Ecto neural progenitor cell (in vitro differentiated cells): ENCODE measurements at regions not wholly inside any gene's neighbourhood (a gene's known extent, or its start where the extent isn't known, plus 50 kb on each side); places are given as distances from the start of the nearest gene placed in this dataset.

ENCODE experiments used
- DNase-seq: peaks from one replicate; pipeline ENCODE4 v3.0.0-alpha.2; 2018; ENCODE audit warnings: low spot score

DNA sequence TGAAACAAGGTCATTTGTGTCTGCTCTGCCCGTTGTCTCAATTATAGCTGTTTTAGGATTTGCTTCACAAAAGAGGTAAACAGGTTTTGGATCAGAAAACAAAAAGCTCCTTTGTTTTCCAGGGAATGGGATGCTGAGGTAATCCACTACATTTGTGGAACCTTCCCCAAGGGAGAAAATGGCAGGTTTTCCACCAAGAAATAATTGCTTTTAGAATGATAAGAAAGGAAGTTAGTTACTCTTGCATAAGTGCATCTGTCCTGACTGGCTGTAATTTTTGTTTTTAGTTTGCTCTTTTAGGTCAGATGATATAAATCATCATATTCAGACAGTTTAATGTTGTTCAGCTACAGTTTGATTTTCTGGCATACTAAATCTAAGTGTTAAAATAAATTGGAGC, 198.5 kb upstream of the COL8A1 start:
- DNase-seq: no peak

DNA sequence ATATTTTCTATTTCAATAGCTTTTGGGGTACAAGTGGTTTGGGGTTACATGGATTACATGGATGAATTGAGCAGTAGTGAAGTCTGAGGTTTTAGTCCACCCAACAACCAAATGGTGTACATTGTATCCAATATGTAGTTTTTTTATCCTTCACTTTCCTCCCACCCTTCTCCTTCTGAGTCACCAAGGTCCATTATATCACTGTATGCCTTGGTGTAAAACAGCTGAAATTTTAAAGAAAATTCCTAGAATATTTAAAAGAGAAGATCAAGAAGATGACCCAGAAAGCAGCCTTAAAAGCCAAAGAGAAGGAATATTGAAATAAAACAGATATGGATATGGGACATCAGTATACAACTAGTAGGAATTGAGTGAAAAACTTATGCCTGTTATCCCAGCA, 204.2 kb upstream of the COL8A1 start:
- DNase-seq: no peak

DNA sequence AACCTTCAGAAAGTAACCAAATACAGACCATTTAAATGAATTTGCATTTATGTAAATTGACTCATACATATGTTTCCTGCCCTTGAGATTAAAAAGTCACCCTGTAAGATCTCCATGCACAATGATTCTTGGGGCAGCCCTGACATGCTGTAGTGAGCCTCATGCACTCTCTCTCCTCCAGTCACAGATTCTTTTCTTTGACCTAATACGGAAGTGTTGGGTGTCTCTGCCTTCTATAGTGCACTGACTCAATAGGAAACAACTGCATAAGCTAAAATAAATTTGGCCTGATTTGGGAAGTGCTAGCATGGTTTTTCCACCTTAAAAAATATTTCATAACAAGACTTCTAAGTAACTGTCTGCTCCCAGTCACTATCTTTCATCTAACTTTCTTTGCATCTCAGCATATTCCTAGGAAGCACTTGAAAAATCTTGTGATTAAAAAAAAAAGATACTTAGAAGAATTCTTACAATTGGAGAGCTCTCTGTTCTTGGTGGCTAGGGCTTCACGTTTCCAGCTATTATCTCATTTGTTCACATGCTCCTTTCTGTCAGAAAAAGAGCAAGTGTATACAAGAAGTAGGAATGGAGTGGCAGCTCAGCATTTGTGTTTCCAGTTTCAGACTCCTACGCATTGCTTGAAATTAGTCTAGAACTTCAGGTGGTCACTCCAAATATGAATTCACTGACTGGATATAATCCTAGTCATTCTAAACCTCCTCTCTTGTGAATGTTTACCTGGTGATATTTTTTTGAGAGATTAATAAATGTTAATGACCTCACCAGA, 207.9 kb upstream of the COL8A1 start:
- no peak for DNase-seq

DNA sequence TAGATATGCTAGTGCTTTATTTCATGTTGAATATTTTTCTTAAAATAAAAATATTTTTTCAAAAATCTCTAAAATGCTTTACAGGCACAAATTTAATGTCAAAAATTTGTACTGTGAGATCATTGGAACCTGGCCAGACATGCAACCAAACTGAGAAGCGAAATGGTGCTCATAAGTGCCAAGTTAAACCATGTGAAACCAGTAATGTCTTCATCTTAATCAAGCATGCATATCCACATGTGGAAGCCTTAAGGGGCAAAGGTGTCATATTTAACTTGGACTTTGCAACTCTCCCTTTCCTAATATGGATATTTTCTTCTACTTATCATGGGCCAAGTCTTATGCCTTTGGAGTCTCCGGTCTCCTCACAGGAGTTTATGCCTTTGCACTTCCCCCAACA, 208.9 kb upstream of the COL8A1 start:
- DNase-seq: no peak

DNA sequence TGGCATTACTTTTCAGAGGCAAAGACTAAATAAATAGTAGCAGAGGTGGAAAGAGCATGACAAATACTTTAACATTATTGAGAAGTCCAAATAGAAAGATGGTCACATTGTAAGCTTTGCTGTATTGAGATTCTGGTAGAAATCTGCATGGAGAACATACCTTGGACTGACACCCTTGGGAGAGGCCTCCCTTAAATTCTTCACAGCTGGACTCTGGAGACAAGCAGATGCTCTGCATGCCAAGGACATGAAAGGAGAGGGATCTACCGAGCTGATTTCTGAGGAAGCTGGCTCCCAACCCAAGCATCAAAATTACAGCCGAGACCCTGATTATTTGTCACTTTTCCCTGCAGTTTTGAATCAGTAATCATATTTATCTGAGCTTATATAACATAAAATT, 212.5 kb upstream of the COL8A1 start:
- no peak for DNase-seq

DNA sequence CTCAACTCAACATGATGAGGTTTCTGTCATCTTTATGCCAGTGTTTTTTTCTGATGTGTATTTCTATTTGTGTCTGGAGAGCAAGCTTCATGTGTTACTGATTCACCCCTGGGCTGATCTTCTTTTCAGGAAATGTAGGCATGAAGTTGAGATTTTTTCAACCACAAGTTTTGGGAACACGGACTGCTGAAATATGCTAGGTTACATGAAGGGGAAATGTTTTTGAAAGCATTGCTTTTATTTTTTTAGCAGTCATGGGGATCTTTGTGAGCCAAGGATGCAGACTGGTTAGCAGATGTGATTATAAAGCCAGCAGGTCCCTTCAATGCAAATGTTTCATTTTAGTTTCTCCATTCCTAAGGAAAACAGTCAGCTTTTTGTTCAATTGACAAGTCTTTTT, 219.3 kb upstream of the COL8A1 start:
- no peak for DNase-seq

DNA sequence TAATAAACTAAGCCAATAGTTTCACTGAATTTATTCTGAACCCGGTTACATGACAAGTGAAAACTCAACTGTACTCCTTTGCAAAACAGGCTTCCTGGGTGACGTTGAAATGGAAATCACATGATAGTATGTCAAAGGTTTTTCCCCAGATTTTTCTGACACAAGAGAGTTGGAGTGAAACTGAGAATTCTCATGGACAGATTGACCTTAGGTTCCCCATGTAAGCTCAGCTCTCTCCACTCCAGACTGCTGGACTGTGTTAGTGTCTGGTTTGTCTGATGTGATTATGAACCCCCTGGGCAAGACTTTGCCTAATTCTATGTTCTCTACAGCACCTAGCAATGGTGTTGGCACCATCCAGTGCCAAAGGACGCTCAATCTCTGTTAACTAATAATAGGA, 219.7 kb upstream of the COL8A1 start:
- DNase-seq: no peak

DNA sequence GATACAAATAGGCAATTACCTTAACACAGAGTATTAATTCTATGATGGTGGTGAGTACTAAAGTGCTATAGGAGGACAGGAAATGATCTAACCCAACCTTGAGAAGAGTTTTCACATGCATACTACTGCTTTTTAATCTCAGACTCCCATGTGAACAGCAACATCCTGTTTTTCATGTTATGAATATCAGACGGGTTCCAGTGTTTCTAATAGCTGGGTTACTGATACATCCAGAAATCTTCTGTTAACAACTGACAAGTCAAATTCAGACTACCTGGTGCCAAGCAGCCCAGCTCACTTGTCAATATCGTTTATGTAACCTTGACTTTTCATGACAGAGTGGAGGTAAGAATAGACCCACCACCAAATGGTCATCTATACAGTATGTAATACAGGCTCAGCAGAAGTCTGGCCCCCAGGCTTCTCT, 220.2 kb upstream of the COL8A1 start:
- no peak for DNase-seq

DNA sequence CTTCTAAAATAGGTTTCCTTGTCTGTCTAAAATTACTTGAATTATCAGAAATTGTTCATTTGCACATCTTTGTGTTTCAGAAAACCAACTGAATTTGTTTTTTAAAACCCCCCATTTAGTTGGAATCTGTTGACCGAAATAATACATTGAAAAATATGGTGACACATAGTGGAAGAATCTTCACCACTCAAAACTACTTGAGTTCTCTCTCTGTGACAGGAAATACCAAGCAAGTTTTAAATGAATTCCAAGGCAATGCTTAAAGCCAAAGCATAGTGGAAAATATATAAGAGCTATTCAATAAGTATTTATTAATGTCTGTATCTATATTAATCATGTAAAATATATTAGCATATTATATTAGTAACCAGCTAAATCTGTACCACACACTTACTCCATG, 224.9 kb upstream of the COL8A1 start:
- DNase-seq: no peak

DNA sequence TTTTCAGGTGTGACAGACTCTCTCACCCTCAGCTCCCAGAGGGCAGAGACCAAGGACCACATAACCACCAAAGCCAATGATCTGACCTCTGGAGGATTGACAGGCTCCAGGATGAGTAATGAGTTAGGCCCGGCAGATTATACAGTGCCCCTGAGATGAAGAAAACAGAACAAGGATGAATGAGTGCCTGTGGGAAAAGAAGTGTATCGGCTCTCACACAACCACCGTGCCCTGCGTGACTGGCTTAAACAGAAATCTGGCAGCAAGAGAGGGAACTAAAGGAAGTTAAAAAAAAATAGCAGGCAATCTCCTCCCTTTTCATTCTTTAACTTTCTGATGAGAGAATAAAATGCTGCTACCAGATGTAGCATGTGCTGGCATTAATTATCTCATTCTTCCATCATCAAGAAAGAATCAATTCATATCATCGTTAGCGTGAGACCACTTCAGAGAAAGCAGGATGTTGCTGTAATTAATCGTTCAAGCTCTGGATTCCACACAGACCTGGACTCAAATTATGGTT, 227.5 kb upstream of the COL8A1 start:
- DNase-seq: peak; percentile 47

DNA sequence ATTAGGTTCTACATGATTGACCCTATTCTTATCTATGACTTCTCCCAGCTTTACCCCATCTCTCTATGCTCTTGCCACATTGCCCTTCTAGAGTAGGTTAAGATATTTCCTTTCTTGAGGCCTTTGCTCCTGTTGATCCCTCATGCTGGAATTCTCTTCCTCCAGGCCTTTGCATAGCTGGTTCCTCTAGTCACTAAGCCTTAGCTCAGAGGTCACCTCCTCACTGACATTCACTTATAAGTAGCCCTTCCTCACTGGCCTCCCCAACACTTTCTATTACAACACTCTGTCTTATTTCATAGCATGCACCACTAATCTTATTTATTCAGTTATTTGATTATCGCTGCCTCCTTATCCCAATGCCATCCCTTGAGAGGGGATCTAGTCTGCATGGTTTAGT, 228.4 kb upstream of the COL8A1 start:
- no peak for DNase-seq

DNA sequence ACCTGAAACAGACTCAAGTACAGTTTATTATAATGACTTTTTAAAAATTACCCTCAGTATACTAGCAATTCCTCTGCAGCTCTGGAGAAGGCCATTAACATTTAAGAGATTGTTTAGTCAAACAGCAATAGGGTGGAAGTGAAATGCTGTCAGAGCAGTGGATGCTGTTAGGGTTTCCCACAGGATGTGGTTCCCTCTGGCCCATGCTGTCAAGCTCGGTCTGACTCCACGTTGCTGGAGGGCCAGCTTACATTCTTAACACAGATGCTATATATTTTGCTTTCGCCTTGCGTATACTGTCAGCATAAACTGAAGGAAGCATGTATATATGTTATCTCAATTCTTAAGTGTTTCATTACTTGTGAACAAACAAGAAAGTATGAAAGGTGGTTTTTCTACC, 231.1 kb upstream of the COL8A1 start:
- DNase-seq: no peak

DNA sequence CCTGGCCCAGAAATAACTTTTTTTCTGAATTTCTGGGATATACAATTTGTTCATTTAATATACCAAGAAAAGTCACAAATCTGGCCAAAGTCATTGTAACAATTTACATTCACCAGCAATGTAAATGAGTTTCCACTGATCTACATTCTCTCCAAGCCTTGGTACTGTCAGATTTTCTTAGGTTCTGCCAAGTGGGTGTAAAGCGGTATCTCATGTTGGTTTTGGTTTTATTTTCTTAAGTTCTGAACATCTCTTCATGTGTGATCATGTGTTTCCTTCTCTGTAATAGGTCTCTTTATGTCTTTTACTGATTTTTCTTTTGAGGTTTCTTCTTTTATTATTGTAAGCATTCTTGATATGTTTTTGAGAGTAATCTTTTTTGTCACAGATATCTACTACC, 235.6 kb upstream of the COL8A1 start:
- DNase-seq: no peak

DNA sequence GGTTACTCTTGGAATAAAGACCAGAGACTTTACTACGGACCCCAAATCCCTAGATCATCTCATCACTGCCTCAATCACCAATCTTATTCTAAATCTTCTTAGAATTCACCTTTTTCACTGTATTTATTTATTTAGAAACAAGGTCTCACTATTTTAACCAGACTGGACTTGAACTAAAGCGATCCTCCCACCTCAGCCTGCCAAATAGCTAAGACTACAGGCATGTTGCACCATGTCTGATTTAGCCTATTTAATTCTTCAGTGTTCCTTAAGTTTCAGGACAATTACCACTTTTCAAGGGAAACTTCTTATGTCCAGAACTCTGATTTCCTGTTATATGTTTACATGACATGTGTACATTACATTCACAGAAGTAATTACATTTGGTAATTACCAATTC, 238.0 kb upstream of the COL8A1 start:
- no peak for DNase-seq

DNA sequence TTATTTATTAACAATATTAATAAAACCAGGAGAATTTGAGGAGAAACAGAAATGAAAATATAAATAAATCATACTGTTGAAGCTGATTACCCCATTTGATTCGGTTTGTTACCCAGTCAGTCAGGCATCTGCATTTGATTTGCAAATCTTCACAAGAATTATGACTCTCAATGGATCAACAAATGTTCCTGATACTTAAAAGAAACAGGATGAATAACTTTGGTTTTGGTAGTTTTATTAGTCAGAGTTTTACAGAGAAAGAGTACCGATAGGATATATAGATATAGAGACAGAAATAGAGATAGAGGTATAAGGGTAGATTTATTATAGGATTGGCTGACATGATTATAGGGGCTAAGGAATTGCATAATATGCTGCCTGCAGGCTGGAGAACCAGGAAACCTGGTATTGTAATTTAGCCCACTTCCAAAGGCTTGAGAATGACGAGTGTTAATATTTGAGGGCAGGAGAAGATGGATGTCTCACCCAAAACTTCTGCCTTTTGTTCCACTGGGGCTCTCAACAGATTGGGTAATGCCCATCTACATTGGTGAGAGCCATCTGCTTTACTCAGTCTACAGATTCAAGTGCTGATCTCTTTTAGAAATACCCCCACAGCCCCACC, 241.6 kb upstream of the COL8A1 start:
- DNase-seq: no peak

DNA sequence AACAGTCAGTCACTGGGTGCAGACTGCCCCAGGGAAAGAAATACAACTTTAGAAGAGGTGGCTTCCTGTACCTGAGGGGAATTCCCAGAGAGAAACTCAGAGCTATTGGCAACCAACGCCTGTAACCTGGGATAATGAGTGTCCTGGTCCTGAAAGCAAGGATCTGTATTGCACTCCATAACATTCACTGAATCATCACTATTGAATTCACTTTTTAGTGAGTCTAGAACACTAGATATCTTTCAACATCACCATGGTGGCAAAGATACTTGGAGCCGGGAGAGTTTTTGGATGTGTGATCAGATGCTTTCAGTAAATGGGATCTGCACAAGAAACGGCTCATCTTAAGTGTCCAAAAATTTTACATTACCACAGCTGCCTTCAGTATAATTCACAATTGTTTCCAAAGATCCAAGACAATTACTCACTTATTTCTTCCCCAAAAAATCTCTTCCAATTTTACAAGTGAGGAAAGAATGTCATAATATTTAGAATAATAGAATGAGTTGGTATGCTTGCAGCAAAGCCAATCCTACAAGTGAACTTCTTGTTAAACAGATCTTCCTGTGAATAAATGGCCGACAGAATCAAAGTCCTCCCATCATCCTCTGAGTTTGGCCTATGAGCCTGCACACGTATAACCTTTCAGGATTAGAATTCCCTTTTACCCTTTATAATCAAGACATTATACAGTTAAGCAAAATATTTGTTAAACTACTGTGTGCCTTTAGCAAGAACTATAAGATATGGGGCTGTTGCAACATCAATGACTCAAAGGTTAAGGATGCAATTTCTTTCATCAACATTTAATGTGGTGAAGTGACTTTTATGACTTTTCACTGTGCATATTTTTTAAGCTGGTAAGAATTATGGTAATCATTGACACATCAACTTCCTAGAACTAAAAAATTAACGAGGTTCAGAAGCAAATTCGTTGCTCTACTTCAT, 243.3 kb upstream of the COL8A1 start:
- DNase-seq: no peak

DNA sequence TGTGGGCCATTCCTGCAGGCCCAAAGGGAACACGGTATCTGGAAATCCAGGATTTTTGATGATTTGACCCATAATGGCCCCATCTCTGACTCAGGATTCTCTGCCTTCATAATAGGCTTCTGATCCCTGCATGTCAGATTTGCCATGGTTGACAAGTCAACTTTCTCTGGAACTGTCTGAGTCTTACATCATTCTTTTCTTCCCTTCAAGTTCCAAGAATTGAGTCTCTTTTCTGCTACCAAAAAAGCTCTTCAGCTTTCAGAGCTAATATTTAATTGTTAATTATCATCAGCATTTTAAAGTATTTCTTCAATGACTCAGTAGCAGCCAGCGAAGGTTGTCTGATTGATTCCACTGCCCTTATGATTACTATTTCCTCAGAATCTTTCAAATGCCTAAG, 244.4 kb upstream of the COL8A1 start:
- DNase-seq: no peak

DNA sequence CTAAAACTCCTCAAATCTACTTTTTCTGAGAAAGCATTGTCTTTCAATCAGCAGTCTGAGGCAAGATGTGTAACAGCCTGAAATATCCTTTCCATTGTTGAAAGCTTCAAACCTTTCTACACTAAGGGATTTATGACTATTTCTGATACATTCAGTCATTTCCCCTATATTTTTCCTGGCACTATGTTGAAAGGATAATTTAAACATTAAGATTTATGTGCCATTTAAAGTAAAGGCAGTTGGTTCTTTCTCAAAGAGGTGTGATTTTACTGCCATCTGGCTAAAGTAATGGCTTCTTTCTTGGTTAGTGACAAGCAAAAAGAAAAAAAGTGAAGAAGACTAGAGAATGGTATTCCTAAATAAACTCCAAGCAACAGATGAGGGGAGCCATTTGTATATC, 249.6 kb upstream of the COL8A1 start:
- no peak for DNase-seq

DNA sequence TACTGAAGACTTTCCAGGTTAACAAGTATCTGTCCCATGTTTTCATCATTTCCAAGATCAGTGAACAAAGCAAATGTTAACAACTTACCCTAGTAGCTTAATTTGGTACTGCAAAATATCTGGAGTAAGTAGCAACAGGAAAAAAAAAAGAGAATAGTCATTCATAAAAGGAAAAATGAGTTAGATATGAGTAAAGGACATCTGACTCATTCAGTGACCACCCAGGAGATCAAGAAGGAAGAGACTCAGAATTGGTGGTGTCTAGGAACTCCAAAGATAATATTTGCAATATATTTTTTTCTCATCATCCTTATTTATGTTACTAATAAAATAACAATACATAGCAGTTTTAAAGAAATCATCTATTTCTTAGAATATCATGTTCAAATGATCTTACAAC, 253.8 kb upstream of the COL8A1 start:
- no peak for DNase-seq

DNA sequence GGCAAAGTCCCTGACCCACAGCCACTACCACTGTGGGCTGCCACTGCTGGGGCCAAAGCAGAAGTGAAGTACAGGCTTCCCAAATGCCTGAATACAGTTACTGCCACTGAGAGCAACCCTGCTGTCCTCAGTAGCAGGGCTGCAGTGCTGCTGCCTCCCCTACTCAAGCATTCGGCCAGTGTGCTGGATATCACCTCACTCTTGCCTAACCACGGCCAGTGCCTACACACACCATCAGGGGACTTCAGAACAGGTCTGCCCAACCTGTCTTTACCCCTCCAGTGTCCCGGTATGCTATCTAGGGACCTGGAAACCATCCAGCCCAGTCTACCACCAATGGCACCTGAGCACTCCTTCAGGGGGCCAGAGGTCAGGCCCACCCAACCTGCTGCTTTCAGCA, 261.5 kb upstream of the COL8A1 start:
- no peak for DNase-seq

DNA sequence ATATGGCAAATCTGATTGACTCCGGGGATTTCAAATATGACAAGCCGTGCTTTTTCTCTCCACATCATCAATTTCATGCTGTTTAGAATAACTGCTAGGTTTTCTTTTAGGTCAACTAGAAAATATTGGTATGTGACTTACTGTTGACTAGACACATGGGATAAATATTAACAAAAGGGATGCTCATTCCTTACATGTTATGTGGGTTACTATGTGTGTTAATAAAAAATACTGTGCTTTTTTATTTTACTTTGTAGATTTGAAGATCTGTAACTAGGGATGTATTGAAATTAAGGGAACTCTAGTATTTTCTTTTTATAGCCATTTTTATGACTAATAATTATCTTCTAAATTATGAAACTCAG, 264.6 kb upstream of the COL8A1 start:
- DNase-seq: no peak

DNA sequence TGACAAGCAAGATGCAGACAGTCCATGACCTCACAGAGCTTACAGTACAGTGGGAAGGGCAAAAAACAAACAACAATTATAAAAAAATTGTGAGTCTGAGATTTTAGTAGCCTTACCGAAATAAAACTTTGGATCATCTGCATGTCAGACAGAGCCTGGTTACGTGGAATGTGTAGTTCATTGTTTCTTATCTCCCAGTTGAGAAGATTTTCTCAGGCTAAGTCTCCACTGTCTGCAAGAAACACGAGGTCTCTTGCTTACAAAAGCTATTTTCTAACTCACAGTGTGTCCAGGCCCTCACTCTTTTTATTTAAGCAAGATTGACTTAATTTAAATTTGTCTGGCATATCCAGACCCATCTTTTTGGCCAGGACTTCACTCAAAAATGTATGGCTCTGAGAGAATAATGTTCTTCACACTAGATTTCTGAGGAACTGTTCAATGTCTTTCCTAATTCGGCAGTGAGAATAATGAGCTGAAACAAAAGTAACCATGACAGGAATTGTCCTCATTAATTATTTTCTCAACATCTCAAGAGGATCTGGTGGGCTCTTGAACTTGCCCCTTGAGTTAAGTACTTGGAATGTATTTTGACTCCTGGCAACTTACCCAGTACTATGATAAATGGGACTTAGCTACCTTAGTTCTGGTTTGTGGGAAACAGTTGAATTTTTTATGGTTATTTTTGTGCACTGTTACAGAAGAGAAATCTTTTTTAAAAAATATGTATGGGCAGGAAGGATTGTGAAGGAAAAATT, 265.1 kb upstream of the COL8A1 start:
- no peak for DNase-seq
